ENCODE measurements at regions not wholly inside any gene's neighbourhood (a gene's known extent, or its start where the extent isn't known, plus 50 kb on each side); places are given as distances from the start of the nearest gene placed in this dataset.

- TF ChIP-seq TAF1 (IDR thresholded peaks at IDR 0.05; ENCODE audit: low read depth) (no peak), CTCF (IDR thresholded peaks at IDR 0.05; ENCODE audit: poor library complexity, severe bottlenecking) (no peak), MXI1 (conservative IDR thresholded peaks at IDR 0.05; ENCODE audit: poor library complexity, severe bottlenecking) (no peak), EP300 (conservative IDR thresholded peaks at IDR 0.05; ENCODE audit: poor library complexity, severe bottlenecking) (no peak), EZH2 (IDR thresholded peaks at IDR 0.05; ENCODE audit: borderline replicate concordance, insufficient read depth, low read length, poor library complexity, severe bottlenecking) (no peak), REST (IDR thresholded peaks at IDR 0.05; ENCODE audit: borderline replicate concordance) (no peak), POLR2AphosphoS5 (IDR thresholded peaks at IDR 0.05) (no peak), RAD21 (conservative IDR thresholded peaks at IDR 0.05) (no peak)
Measured at GRCh38 chr4:54541426-54542118, 116.2 kb upstream of the KIT start.

All from neural cell (in vitro differentiated cells).